GM12892 (cell line): ENCODE measurements at regions not wholly inside any gene's neighbourhood (a gene's known extent, or its start where the extent isn't known, plus 50 kb on each side); places are given as distances from the start of the nearest gene placed in this dataset.

Source experiments
- POLR2A ChIP-seq: IDR thresholded peaks from 2 replicates; pipeline ENCODE4 v1.6.1; 2011; ENCODE audit warnings: low read depth, low read length, control low read depth
- POLR2AphosphoS5 ChIP-seq: IDR thresholded peaks from 2 replicates; pipeline ENCODE4 v1.6.1; 2011; ENCODE audit warnings: low read depth, low read length, control low read depth

- no peak for TF ChIP-seq POLR2AphosphoS5
- no peak for TF ChIP-seq POLR2A
These were observed 438.8 kb upstream of the OLFM3 start for GRCh38 chr1:102435483-102435882.
